EH (cell line): ENCODE measurements at regions not wholly inside any gene's neighbourhood (a gene's known extent, or its start where the extent isn't known, plus 50 kb on each side); places are given as distances from the start of the nearest gene placed in this dataset.

Experiments
- DNase-seq: peaks from one replicate; pipeline ENCODE4 v3.0.0-alpha.2; 2015; ENCODE audit warnings: low read depth

DNA sequence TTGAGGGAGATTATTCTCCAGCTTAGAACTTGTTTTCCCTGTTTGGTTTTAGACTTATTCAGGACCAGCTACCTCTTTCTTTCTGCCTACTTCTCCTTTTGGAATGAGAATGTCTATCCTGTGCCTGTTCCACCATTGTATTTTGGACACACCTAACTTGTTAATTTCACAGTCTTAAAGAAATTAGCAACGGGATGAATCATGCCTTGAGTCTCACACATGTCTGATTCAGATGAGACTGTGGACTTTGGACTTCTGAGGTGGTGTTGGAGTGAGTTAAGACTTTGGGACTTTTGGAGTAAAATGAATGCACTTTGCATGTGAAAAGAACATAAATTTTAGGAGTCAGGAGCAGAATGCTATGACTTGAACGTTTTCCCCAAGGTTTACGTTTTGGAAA lies 581.4 kb downstream of the CDH11 start:
- no peak for DNase-seq

DNA sequence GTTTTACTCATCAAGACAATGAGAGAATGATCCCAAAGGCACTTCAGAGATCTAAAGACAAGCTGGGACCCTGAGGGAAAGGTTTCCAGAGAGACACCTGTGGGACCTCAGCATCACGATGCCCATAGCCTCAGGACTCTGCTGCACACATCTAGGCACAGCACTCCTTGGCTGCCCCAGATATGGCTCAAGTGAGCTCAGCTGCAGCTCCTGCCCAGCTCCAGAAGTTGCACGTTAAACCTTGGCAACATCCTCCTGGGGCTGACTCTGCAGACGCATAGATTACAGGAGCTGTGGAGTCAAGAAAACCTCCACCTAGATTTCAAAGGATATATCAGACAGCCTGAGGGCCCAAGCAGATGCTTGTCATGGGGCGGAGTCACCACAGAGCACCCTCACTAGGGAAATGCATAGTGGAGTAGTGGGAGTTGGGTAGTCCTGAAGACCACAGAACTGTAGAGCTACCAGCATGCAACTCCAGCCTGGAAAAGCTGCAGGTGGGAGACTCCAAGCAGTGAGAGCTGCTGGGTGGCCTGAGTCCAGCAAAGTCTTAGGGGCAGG lies 582.0 kb downstream of the CDH11 start:
- no peak for DNase-seq

GRCh38 chr16:64534180-64534780 lies 587.6 kb downstream of the CDH11 start:
- no peak for DNase-seq

- DNase-seq: no peak
Observed at GRCh38 chr16:64532691-64533090, 589.2 kb downstream of the CDH11 start.

GRCh38 chr16:64532117-64532516 lies 589.7 kb downstream of the CDH11 start:
- DNase-seq: no peak

DNA sequence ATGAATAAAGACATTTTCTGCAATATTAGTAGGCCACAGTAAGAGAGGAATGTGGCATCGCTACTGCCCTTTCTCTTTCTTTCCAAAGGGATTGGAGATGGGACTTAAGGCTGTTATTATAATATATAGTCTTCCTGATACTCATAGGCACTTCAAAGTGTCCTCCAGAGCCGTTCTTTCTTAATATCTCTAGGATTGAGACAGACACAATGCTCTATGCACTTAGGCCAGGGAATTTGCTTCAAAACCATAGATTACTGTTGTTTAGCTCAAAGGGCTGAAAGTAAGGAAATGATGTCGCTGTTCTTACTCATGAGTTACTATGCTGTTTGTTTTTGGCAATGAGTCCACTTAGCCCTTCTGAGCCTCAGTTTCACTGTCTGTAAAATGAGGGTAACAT lies 590.5 kb downstream of the CDH11 start:
- no peak for DNase-seq

DNA sequence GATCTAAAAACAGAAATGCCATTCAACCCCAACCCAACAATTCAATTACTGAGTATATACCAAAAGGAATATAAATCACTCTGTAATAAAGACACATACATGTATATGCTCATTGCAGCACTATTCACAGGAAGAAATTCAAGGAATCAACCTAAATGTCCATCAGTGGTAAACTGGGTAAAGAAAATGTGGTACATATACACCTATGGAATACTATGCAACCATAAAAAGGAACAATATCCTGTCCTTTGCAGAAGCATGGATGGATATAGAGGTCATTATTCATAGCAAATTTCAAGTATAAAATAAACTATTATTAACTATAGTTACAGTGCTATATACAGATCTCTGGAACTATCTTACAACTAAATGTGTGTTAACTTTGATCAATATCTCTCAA lies 599.3 kb downstream of the CDH11 start:
- no peak for DNase-seq

DNA sequence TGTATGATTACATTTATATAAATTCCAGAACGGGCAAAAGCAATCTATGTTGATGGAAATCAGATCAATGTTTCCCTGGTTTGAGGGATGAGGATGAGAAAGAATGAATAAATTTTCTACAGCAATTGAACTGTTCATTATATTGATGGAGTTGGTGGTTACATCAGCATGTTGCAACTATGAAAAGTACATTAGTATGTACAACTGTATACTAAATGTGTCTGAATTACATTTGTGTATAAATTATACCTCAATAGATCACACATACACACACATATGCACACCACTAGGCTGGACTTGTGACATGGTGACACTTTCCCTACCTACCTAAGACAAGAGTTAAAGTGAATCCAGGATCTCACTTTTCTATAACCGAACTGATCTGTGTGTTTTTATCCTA lies 608.0 kb downstream of the CDH11 start:
- DNase-seq: no peak

DNA sequence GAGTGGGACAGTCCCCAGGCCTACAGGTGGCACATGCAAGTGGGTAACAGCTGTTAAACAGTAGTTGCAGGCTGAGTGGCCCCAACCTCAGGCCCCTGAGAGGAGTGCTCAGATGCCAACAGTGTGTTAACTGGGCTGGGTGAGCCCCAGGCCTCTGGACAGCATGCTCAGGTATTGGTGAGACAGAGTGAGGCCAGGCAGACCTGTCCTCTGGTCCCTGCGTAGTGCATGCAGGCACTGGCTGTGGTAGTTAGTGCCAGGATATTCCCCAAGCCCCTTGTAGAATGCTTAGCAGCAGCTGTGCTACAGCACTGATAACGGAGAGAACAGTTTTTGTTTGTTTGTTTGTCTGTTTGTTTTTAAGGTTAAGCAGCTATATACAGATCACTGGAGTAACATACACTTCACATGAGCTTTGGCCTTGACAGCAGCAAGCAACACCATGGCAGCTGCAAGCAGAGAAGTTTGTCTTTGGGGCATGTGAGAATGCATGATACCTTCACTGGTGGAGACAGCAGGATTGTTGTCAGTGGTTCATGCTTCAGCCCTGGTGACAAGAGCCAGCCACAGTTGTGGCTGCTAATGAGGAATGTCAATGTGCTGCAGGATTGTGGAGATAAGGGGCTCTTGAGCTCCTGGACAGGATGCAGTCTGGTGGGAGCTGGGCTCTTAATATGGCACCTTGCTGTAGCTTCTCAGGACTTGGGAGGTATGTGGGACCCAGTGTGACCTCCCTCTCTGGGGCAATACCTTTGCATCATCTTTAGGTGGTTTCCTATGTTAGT lies 614.4 kb downstream of the CDH11 start:
- DNase-seq: no peak

GRCh38 chr16:64499211-64499610 lies 622.7 kb downstream of the CDH11 start:
- DNase-seq: no peak

DNA sequence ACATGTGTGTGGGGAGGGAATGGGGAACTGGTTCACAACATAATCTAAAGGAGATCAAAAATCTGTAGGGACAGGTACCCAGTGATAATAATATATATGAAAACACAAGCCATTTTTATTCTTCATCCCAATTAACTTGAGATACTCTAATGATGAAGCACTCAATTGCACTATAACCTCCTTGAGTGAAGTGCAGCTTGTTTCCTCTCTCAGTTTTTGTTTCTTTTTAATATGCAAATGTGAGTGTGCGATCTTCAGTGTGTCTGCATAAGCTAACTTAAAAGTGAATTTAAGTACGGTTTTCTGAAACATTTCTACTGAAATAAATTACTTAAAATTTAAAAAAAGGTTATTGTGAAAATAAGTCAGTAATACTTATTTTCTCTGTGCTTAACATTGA lies 623.5 kb downstream of the CDH11 start:
- no peak for DNase-seq

GRCh38 chr16:64493709-64494108 lies 628.2 kb downstream of the CDH11 start:
- no peak for DNase-seq

GRCh38 chr16:64489449-64489848 lies 632.4 kb downstream of the CDH11 start:
- peak; percentile 3 for DNase-seq

GRCh38 chr16:64486561-64486960 lies 635.3 kb downstream of the CDH11 start:
- DNase-seq: no peak

- peak; percentile 58 for DNase-seq
Observed at GRCh38 chr16:64481497-64481896, 640.4 kb downstream of the CDH11 start.

GRCh38 chr16:64478252-64478906 lies 643.5 kb downstream of the CDH11 start:
- DNase-seq: peak; percentile 89

GRCh38 chr16:64475627-64476351 lies 646.1 kb downstream of the CDH11 start:
- peak; percentile 9 for DNase-seq

DNA sequence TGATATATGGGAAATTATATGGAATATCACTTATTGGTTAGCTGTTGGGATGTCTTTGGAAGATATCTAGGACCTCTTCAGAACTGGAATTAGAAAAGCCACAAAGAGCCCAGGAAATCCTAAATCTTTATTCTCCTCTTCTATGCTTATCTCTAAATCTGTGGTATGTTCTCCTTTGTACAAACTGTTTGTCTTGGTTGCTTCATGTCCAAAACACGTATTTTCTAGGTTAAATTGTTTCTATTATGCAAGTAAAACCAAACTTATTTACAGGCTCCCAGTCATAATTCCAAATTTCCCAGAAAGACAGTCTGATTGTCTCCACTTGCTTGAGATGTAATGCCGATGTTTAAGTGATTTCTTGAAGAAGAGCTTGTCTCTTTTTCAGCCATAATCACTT lies 650.9 kb downstream of the CDH11 start:
- peak; percentile 50 for DNase-seq

DNA sequence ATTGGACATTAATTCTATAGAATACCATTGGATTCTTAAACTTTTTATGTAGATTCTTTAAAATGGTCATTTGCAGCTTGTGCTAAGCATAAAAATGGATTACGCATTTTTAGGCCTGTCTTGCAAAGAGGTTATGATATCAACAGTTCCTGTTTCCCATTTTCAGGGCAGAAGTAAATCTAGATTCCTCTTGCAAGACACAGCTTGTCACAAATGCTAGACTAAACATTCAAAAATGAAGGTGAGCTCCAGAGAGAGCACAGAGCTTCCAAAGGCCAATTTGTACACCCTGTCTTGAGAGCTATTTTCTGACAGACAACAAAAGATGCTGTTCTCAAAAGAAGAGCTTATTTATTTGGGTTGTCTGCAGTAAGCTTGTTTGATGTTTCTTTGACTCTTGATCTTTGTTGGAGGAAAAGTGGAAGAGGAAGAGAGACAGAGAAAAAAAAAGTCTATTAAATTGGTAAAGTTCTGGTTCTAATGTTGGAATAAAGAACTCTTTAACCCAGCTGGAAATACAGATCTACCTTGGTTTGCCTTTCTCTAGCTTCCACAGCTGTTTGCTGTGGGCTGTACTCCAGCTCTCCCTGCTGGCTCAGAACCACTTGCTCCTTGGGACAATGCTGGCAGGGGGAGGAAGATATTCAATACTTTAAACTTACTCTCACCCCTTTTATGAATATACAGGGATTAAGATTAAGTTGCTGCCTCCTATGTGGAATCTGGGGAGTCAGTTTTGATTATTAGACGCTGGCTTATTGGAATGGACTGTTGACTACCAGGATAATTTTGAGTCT lies 651.8 kb downstream of the CDH11 start:
- DNase-seq: peak; percentile 20

- DNase-seq: no peak
Observed at GRCh38 chr16:64469351-64469750, 652.5 kb downstream of the CDH11 start.

DNA sequence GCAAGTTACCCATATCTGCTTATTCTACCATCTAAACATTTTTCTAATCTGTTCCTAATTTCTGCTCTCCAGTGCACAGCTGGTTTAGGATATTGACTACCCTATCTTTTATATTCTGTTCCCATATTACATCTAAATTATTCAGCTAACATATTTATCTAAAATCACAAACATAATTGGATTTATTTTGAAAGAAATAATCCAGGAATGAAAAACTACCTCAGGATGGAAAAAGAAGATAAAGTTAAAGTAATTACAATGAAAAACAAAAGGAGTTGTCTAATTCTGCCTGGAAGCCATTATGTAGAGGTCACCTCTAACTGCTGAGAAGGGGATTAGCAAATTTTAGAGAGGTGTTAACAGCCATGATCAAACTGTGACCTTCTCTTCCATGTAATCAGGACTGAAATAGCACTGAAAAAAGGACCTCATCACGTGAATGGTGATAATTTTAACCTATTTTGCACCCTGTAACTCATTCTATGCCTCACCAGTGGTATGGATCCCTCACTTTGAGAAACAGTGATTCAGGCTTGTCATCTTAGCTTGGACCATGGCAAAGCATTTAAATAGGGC lies 653.3 kb downstream of the CDH11 start:
- no peak for DNase-seq
